Upper lobe of left lung (tissue), 4 donors: ENCODE measurements at regions not wholly inside any gene's neighbourhood (a gene's known extent, or its start where the extent isn't known, plus 50 kb on each side); places are given as distances from the start of the nearest gene placed in this dataset.
"Not testable (repeated sequence)": the region's sequence is repeated elsewhere in the genome, so short reads cannot be mapped to it uniquely, and the experiment has no call there.

ENCODE experiments used
- EP300 ChIP-seq, 4 donors: sonication (generic); formaldehyde crosslinking; IDR thresholded peaks; one replicate each; pipeline ENCODE4 v1.5.1; 2017; ENCODE audit warnings: antibody characterized with exemption in 4 of 4, control low read depth in 2 of 4
- POLR2A ChIP-seq, 4 donors: fragments of 450-650 bp; IDR thresholded peaks; one replicate each; pipeline ENCODE4 v1.5.1; 2016 to 2017; ENCODE audit warnings: antibody characterized with exemption in 4 of 4, mild to moderate bottlenecking in 2 of 4
- POLR2AphosphoS5 ChIP-seq, 2 donors: sonication (generic); formaldehyde crosslinking; IDR thresholded peaks; one replicate each; pipeline ENCODE4 v1.5.1; 2017; ENCODE audit warnings: antibody characterized with exemption in 2 of 2
- TF ChIP-seq, protein P1 (sequence below), 6 experiments: fragments of 450-650 bp in 4 of 6; fragments of 200-600 bp in 2 of 6; sonication (generic) in 2 of 6; IDR thresholded peaks; one replicate each; pipeline ENCODE4 v1.5.1; 2016 to 2019; ENCODE audit warnings: antibody characterized with exemption in 6 of 6

DNA sequence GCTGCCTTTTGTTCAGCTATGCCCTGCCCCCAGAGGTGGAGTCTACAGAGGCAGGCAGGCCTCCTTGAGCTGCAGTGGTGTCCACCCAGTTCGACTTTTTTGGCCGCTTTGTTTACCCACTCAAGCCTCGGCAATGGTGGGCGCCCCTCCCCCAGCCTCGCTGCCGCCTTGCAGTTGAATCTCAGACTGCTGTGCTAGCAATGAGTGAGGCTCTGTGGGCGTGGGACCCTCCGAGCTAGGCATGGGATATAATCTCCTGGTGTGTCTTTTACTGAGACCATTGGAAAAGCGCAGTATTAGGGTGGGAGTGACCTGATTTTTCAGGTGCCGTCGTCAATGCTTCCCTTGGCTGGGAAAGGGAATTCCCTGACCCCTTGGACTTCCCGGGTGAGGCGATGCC lies 279.3 kb downstream of the PTH2R start:
- TF ChIP-seq, protein P1, sequence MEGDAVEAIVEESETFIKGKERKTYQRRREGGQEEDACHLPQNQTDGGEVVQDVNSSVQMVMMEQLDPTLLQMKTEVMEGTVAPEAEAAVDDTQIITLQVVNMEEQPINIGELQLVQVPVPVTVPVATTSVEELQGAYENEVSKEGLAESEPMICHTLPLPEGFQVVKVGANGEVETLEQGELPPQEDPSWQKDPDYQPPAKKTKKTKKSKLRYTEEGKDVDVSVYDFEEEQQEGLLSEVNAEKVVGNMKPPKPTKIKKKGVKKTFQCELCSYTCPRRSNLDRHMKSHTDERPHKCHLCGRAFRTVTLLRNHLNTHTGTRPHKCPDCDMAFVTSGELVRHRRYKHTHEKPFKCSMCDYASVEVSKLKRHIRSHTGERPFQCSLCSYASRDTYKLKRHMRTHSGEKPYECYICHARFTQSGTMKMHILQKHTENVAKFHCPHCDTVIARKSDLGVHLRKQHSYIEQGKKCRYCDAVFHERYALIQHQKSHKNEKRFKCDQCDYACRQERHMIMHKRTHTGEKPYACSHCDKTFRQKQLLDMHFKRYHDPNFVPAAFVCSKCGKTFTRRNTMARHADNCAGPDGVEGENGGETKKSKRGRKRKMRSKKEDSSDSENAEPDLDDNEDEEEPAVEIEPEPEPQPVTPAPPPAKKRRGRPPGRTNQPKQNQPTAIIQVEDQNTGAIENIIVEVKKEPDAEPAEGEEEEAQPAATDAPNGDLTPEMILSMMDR (IDR thresholded peaks at IDR 0.05), result not testable (repeated sequence)
- not testable (repeated sequence) for TF ChIP-seq EP300, POLR2A, POLR2AphosphoS5 (IDR thresholded peaks at IDR 0.05)
